ENCODE measurements at regions not wholly inside any gene's neighbourhood (a gene's known extent, or its start where the extent isn't known, plus 50 kb on each side); places are given as distances from the start of the nearest gene placed in this dataset.
A peak's percentile ranks its signal among the peaks of the same experiment; 100 is the strongest.

DNA sequence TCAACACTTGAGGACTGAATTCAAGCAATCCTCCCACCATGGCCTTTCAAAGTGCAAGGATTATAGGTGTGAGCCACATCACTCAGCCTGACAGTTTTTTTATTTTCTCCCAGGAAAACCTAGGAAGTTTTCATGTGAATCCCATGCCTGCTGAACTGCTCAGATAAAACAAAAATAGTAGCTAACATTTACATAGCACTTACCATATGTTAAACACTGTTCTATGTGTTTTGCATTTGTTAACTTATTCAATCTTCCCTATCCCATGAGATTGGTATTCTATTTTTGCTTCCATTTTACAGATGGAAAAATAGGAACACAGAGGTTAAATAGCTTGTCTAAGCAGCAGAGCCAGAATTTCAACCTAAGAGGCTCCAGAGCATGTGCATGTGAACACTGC is 157.4 kb upstream of the KCTD1 start:
- Histone ChIP-seq H3K36me3 (replicated peaks; ENCODE audit: insufficient read depth, low read depth) (no peaks in the 10 kb centered on the region), H3K4me1 (ENCODE audit: insufficient read depth) (no peaks in the 10 kb centered on the region), H3K4me2 (no peak overlapping the region), H3K4me3 (no peak overlapping the region), H3K9me3 (ENCODE audit: low read depth) (no peaks in the 10 kb centered on the region), H3K27ac (no peak overlapping the region), H2AFZ (no peak overlapping the region), H3K9me2 (replicated peaks; ENCODE audit: insufficient read depth) (no peaks in the 10 kb centered on the region), H3K27me3 (peaks cover under 1% of the 10 kb centered on the region), H4K20me1 (ENCODE audit: insufficient read depth, poor library complexity, severe bottlenecking) (no peaks in the 10 kb centered on the region), H3K79me2 (no peaks in the 10 kb centered on the region)
- TF ChIP-seq EZH2phosphoT487 (IDR thresholded peaks at IDR 0.05; ENCODE audit: low read depth, severe bottlenecking, unreplicated experiment) (no peak), EZH2 (IDR thresholded peaks at IDR 0.05; ENCODE audit: borderline replicate concordance) (no peak)
- TF ChIP-seq, protein P1, sequence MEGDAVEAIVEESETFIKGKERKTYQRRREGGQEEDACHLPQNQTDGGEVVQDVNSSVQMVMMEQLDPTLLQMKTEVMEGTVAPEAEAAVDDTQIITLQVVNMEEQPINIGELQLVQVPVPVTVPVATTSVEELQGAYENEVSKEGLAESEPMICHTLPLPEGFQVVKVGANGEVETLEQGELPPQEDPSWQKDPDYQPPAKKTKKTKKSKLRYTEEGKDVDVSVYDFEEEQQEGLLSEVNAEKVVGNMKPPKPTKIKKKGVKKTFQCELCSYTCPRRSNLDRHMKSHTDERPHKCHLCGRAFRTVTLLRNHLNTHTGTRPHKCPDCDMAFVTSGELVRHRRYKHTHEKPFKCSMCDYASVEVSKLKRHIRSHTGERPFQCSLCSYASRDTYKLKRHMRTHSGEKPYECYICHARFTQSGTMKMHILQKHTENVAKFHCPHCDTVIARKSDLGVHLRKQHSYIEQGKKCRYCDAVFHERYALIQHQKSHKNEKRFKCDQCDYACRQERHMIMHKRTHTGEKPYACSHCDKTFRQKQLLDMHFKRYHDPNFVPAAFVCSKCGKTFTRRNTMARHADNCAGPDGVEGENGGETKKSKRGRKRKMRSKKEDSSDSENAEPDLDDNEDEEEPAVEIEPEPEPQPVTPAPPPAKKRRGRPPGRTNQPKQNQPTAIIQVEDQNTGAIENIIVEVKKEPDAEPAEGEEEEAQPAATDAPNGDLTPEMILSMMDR (IDR thresholded peaks at IDR 0.05; ENCODE audit: poor library complexity) = no peak
- no peak for DNase-seq (ENCODE audit: low spot score)

DNA sequence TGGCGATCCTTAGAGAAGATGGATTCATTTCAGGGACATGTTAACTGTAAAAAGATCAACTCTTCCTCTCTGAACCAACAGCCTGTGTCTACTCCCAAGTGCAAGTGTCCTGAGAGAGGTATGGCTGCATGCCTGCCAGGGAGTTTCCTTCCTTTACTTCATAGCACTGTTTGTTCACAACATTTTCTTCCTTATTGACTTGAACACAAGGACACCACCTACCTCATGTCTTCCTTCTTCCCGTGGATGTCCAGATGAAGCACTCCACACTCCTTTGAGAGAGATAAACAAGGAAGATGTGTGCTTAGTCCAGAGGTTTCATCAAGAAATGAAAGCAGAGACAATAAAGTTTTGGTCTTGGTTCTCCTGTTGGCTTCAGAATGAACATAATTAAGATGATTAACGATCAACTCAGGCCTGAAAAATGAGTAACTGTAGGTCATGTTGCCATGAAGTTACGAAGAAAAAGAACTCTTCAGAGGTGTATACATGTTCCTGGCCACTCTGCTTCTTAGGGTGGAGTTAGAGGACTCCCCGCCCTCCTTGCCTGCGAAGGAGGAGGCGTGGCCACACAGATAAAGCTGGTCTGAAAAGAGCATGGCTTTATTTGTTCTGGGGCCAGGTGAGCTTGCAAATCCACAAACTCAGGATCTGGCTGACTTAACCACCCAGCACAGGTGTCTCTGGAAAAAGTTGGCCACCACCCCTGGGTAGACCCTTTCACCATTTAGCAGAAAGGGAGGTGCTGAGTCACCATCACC is 155.0 kb upstream of the KCTD1 start:
- WGBS (ENCODE audit: low lambda C conversion rate, missing lambda C conversion rate) = 84% methylated on average over 7 of the region's 7 CpGs
- H3K27me3 ChIP-seq = no peaks in the 10 kb centered on the region
- no peaks in the 10 kb centered on the region for H3K79me2 ChIP-seq
- H2AFZ ChIP-seq = no peak overlapping the region
- no peaks in the 10 kb centered on the region for H3K9me3 ChIP-seq (ENCODE audit: low read depth)
- H3K4me1 ChIP-seq (ENCODE audit: insufficient read depth) = no peaks in the 10 kb centered on the region
- no peaks in the 10 kb centered on the region for H3K36me3 ChIP-seq (replicated peaks; ENCODE audit: insufficient read depth, low read depth)
- H3K4me3 ChIP-seq = no peak overlapping the region
- H3K27ac ChIP-seq = no peak overlapping the region
- DNase-seq (ENCODE audit: low spot score) = peak; percentile 16
- H3K9me2 ChIP-seq (replicated peaks; ENCODE audit: insufficient read depth) = no peaks in the 10 kb centered on the region
- TF ChIP-seq EZH2 (IDR thresholded peaks at IDR 0.05; ENCODE audit: borderline replicate concordance) (no peak), EZH2phosphoT487 (IDR thresholded peaks at IDR 0.05; ENCODE audit: low read depth, severe bottlenecking, unreplicated experiment) (no peak)
- TF ChIP-seq, protein P1 (IDR thresholded peaks at IDR 0.05; ENCODE audit: poor library complexity) = no peak
- H3K4me2 ChIP-seq = no peak overlapping the region
- H4K20me1 ChIP-seq (ENCODE audit: insufficient read depth, poor library complexity, severe bottlenecking) = no peaks in the 10 kb centered on the region

DNA sequence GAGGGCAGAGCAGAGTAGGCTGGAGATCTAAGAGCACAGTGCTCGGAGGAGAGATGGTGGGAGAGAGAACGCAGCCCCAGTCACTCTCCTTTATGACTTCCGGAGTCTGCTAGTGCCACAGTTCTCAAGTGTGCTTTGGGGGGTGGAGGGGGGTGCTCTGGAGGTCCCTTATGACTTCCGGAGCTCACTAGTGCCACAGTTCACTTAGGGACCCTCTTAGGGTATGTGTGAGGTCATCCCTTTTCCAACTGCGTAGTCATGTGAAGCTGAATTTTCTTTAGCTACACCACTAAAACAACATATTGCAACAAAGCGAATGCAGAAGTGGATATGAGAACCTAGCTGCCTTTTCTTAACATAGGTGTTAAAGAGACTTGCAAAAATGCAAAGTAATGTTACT is 153.7 kb upstream of the KCTD1 start:
- no peak overlapping the region for H3K4me2 ChIP-seq
- H3K79me2 ChIP-seq = no peaks in the 10 kb centered on the region
- H3K27ac ChIP-seq = no peak overlapping the region
- DNase-seq (ENCODE audit: low spot score) = no peak
- H4K20me1 ChIP-seq (ENCODE audit: insufficient read depth, poor library complexity, severe bottlenecking) = no peaks in the 10 kb centered on the region
- no peaks in the 10 kb centered on the region for H3K36me3 ChIP-seq (replicated peaks; ENCODE audit: insufficient read depth, low read depth)
- no peak overlapping the region for H2AFZ ChIP-seq
- TF ChIP-seq, protein P1 (IDR thresholded peaks at IDR 0.05; ENCODE audit: poor library complexity) = no peak
- TF ChIP-seq EZH2phosphoT487 (IDR thresholded peaks at IDR 0.05; ENCODE audit: low read depth, severe bottlenecking, unreplicated experiment) (no peak), EZH2 (IDR thresholded peaks at IDR 0.05; ENCODE audit: borderline replicate concordance) (no peak)
- H3K9me2 ChIP-seq (replicated peaks; ENCODE audit: insufficient read depth) = no peaks in the 10 kb centered on the region
- no peaks in the 10 kb centered on the region for H3K27me3 ChIP-seq
- no peak overlapping the region for H3K4me3 ChIP-seq
- H3K4me1 ChIP-seq (ENCODE audit: insufficient read depth) = no peaks in the 10 kb centered on the region
- H3K9me3 ChIP-seq (ENCODE audit: low read depth) = no peaks in the 10 kb centered on the region
- WGBS (ENCODE audit: low lambda C conversion rate, missing lambda C conversion rate) = 85% methylated on average over 6 of the region's 6 CpGs
